GM21529 (cell line): ENCODE measurements at regions not wholly inside any gene's neighbourhood (a gene's known extent, or its start where the extent isn't known, plus 50 kb on each side); places are given as distances from the start of the nearest gene placed in this dataset.

ENCODE experiments used
- ATAC-seq: cut with Tn5 transposase; IDR thresholded peaks from one replicate; pipeline ENCODE4 v1.9.1; 2021; ENCODE audit not compliant: unreplicated experiment

- ATAC-seq = no peak
Observed at GRCh38 chr6:169937389-169938261, 186.2 kb downstream of the ERMARD start.

GRCh38 chr6:169936355-169936975 is 185.0 kb downstream of the ERMARD start:
- no peak for ATAC-seq

GRCh38 chr6:169935861-169936260 is 184.4 kb downstream of the ERMARD start:
- ATAC-seq = no peak

- ATAC-seq = no peak
Observed at GRCh38 chr6:169935348-169935718, 183.9 kb downstream of the ERMARD start.

GRCh38 chr6:169934699-169935347 is 183.4 kb downstream of the ERMARD start:
- no peak for ATAC-seq

GRCh38 chr6:169933839-169934698 is 182.6 kb downstream of the ERMARD start:
- ATAC-seq = no peak

- ATAC-seq = no peak
Observed at GRCh38 chr6:169933251-169933821, 181.9 kb downstream of the ERMARD start.

- no peak for ATAC-seq
Observed at GRCh38 chr6:169932491-169932890, 181.1 kb downstream of the ERMARD start.

- ATAC-seq = no peak
Observed at GRCh38 chr6:169931261-169931660, 179.8 kb downstream of the ERMARD start.

GRCh38 chr6:169930799-169931198 is 179.4 kb downstream of the ERMARD start:
- ATAC-seq = no peak

GRCh38 chr6:169927711-169928110 is 176.3 kb downstream of the ERMARD start:
- ATAC-seq = no peak

GRCh38 chr6:169926617-169927417 is 175.4 kb downstream of the ERMARD start:
- ATAC-seq = no peak

GRCh38 chr6:169923468-169924464 is 172.3 kb downstream of the ERMARD start:
- no peak for ATAC-seq

GRCh38 chr6:169921853-169922824 is 170.7 kb downstream of the ERMARD start:
- no peak for ATAC-seq

GRCh38 chr6:169921217-169921616 is 169.8 kb downstream of the ERMARD start:
- ATAC-seq = no peak

- no peak for ATAC-seq
Observed at GRCh38 chr6:169920359-169921020, 169.1 kb downstream of the ERMARD start.

GRCh38 chr6:169918954-169919549 is 167.6 kb downstream of the ERMARD start:
- no peak for ATAC-seq
